Endothelial cell of umbilical vein (primary cell): ENCODE measurements at regions not wholly inside any gene's neighbourhood (a gene's known extent, or its start where the extent isn't known, plus 50 kb on each side); places are given as distances from the start of the nearest gene placed in this dataset.

Source experiments
- BruUV-seq: library from RNA; stranded (reverse); fragments of 400-500 nt; replicated peaks from 2 replicates; lab custom pipeline; 2021; lab: Mats Ljungman, UMichigan
- CTCF ChIA-PET: fragments of 300-600, 350-600 bp; sonication (Branson Sonifier 250); formaldehyde crosslinking; loops from one replicate; lab custom pipeline; 2021; ENCODE audit warnings: antibody characterized with exemption, inconsistent platforms; lab: Charles Lee
- POLR2A ChIA-PET: fragments of 300-600, 350-600 bp; sonication (Branson Sonifier 250); formaldehyde crosslinking; loops from one replicate; lab custom pipeline; 2021; ENCODE audit warnings: antibody characterized with exemption, inconsistent platforms; lab: Charles Lee
- DNase-seq: peaks from one replicate; pipeline ENCODE4 v3.0.0-alpha.2; 2011; ENCODE audit warnings: low read depth, low spot score
- FAIRE-seq: peaks from 2 replicates; lab custom pipeline; 2011; peaks lifted over from hg19 to GRCh38; lab: Jason Lieb, UNC
- H2AFZ ChIP-seq: 2 replicates; pipeline ENCODE4 v1.6.0; 2012; ENCODE audit warnings: low read depth, low read length, control low read depth, inconsistent platforms
- H3K27ac ChIP-seq: 2 replicates; pipeline ENCODE4 v1.5.1; 2011; ENCODE audit warnings: low read depth, mild to moderate bottlenecking, control low read depth, low read length, moderate library complexity; ENCODE audit not compliant: insufficient read depth
- H3K27me3 ChIP-seq, 2 experiments: 2 replicates each; pipeline versions ENCODE4 v1.6.0 to v1.6.1; 2011; ENCODE audit warnings: low read length in 2 of 2, mixed read lengths in 1 of 2; ENCODE audit not compliant: control insufficient read depth in 2 of 2, insufficient read depth in 2 of 2
- H3K36me3 ChIP-seq, 2 experiments: 2 replicates in 1 of 2; 3 replicates in 1 of 2; pipeline ENCODE4 v1.5.1; 2011; ENCODE audit warnings: low read length in 2 of 2, mild to moderate bottlenecking in 1 of 2, moderate library complexity in 1 of 2; ENCODE audit not compliant: control insufficient read depth in 2 of 2, insufficient read depth in 2 of 2; ENCODE audit errors: extremely low read depth in 1 of 2
- H3K4me1 ChIP-seq: 3 replicates; pipeline ENCODE4 v1.5.1; 2011; ENCODE audit warnings: mild to moderate bottlenecking, low read length; ENCODE audit not compliant: control insufficient read depth, insufficient read depth; ENCODE audit errors: extremely low read depth
- H3K4me2 ChIP-seq: 2 replicates; pipeline ENCODE4 v1.6.1; 2011; ENCODE audit warnings: low read length, control low read depth, mixed read lengths; ENCODE audit not compliant: insufficient read depth
- H3K4me3 ChIP-seq, 3 experiments: fragments of 200-600 bp in 1 of 3; sonication (generic), shearing (Covaris generic) in 1 of 3; replicated peaks in 1 of 3; 2 replicates each; pipeline ENCODE4 v1.5.1; 2011 to 2016; ENCODE audit warnings: control low read depth in 3 of 3, low read length in 3 of 3, mild to moderate bottlenecking in 2 of 3, inconsistent platforms in 1 of 3, low read depth in 1 of 3, moderate library complexity in 1 of 3; ENCODE audit not compliant: insufficient read depth in 1 of 3
- H3K79me2 ChIP-seq: 2 replicates; pipeline ENCODE4 v1.6.0; 2012; ENCODE audit warnings: low read length, inconsistent platforms; ENCODE audit not compliant: control insufficient read depth, insufficient read depth
- H3K9ac ChIP-seq: replicated peaks from 2 replicates; pipeline ENCODE3; 2011; ENCODE audit warnings: low read length, control low read depth; ENCODE audit not compliant: insufficient read depth; ENCODE audit errors: extremely low read depth
- H3K9me1 ChIP-seq: replicated peaks from 3 replicates; pipeline ENCODE4 v1.6.0; 2011; ENCODE audit warnings: mild to moderate bottlenecking, low read length; ENCODE audit not compliant: control insufficient read depth, insufficient read depth; ENCODE audit errors: extremely low read depth
- H3K9me3 ChIP-seq: replicated peaks from 2 replicates; pipeline ENCODE4 v1.5.1; 2012; ENCODE audit warnings: low read length, inconsistent platforms; ENCODE audit not compliant: control insufficient read depth, insufficient read depth
- H4K20me1 ChIP-seq: replicated peaks from 2 replicates; pipeline ENCODE3; 2011; ENCODE audit warnings: mild to moderate bottlenecking, low read length; ENCODE audit not compliant: control insufficient read depth, insufficient read depth; ENCODE audit errors: extremely low read depth
- CTCF ChIP-seq, 2 donors: IDR thresholded peaks; 1 replicate in 1 of 2; 2 replicates in 1 of 2; pipeline ENCODE4 v1.5.1; 2011; ENCODE audit warnings: low read length in 2 of 2, mild to moderate bottlenecking in 2 of 2, moderate library complexity in 2 of 2, control low read depth in 1 of 2, inconsistent platforms in 1 of 2, low read depth in 1 of 2; ENCODE audit not compliant: insufficient read depth in 1 of 2; ENCODE audit errors: extremely low read depth in 1 of 2
- EZH2 ChIP-seq: IDR thresholded peaks from 2 replicates; pipeline ENCODE4 v1.6.1; 2012; ENCODE audit warnings: borderline replicate concordance, low read depth, mild to moderate bottlenecking, moderate library complexity, low read length, inconsistent platforms; ENCODE audit not compliant: severe bottlenecking
- FOS ChIP-seq: IDR thresholded peaks from 2 replicates; pipeline ENCODE4 v1.6.1; 2011; ENCODE audit warnings: mild to moderate bottlenecking, low read length, moderate library complexity, borderline replicate concordance; ENCODE audit not compliant: insufficient read depth
- GATA2 ChIP-seq: IDR thresholded peaks from 2 replicates; pipeline ENCODE4 v1.7.0; 2011; ENCODE audit warnings: low read depth, mild to moderate bottlenecking, moderate library complexity, mixed read lengths, low read length; ENCODE audit not compliant: insufficient read length, insufficient read depth
- JUN ChIP-seq: IDR thresholded peaks from 2 replicates; pipeline ENCODE4 v1.6.1; 2011; ENCODE audit warnings: borderline replicate concordance, low read depth; ENCODE audit not compliant: insufficient read length, insufficient read depth
- MYC ChIP-seq: IDR thresholded peaks from one replicate; pipeline ENCODE4 v1.6.1; 2011; ENCODE audit warnings: mild to moderate bottlenecking, low read depth, low read length
- POLR2A ChIP-seq: IDR thresholded peaks from 2 replicates; pipeline ENCODE4 v1.6.1; 2012; ENCODE audit warnings: low read depth, mild to moderate bottlenecking, control low read depth, low read length
- POLR2AphosphoS5 ChIP-seq: IDR thresholded peaks from 2 replicates; pipeline ENCODE4 v1.6.1; 2012; ENCODE audit warnings: low read depth, mild to moderate bottlenecking, control low read depth, low read length, moderate library complexity; ENCODE audit not compliant: insufficient read depth
- dilution Hi-C: fragments of 300-500 bp; cut with MboI; formaldehyde crosslinking; loops from one replicate; pipeline ENCODE4 v1.15.0; 2019; ENCODE audit warnings: low sequenced_read_pairs; ENCODE audit not compliant: extremely low pct_ligation_motif_present
- intact Hi-C: fragments of 100-400 bp; cut with micrococcal nuclease; formaldehyde crosslinking; loops from one replicate; pipeline ENCODE4 v1.10.0; 2022
- TF ChIP-seq, protein P1 (sequence below): IDR thresholded peaks from 2 replicates; pipeline ENCODE4 v1.6.1; 2011; ENCODE audit not compliant: insufficient read depth, insufficient read length

- intact Hi-C loops: no loop called here
- Histone ChIP-seq H4K20me1 (no peaks in the 10 kb centered on the region), H3K79me2 (no peaks in the 10 kb centered on the region), H3K9me1 (no peaks in the 10 kb centered on the region), H3K9ac (no peak overlapping the region), H3K27me3 (no peaks in the 10 kb centered on the region), H3K4me3 (no peak overlapping the region), H3K4me2 (no peak overlapping the region), H2AFZ (no peak overlapping the region), H3K27ac (no peak overlapping the region), H3K36me3 (no peaks in the 10 kb centered on the region), H3K4me1 (no peaks in the 10 kb centered on the region), H3K9me3 (peaks cover 2% of the 10 kb centered on the region)
- TF ChIP-seq EZH2 (no peak), MYC (no peak), GATA2 (no peak), POLR2A (no peak), POLR2AphosphoS5 (no peak), JUN (no peak), CTCF (IDR thresholded peaks at IDR 0.05; ENCODE audit: extremely low read depth in 1 of 2, insufficient read depth in 1 of 2, low read depth in 1 of 2, low read length in 2 of 2) (no peak), FOS (no peak)
- TF ChIP-seq, protein P1, sequence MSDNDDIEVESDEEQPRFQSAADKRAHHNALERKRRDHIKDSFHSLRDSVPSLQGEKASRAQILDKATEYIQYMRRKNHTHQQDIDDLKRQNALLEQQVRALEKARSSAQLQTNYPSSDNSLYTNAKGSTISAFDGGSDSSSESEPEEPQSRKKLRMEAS: no peak
- ChIA-PET CTCF (no interaction called here), POLR2A (no interaction called here)
- no TSS peak for BruUV-seq
- DNase-seq: no peak
- dilution Hi-C loops: no loop called here
- no peak for FAIRE-seq
Measured at GRCh38 chr10:55822096-55822495, 539.0 kb downstream of the ZWINT start.
